ENCODE measurements at regions not wholly inside any gene's neighbourhood (a gene's known extent, or its start where the extent isn't known, plus 50 kb on each side); places are given as distances from the start of the nearest gene placed in this dataset.

- Histone ChIP-seq H2AFZ (ENCODE audit: low read depth, low read length) (no peak overlapping the region), H3K27ac (ENCODE audit: low read depth, low read length) (no peak overlapping the region), H3K36me3 (ENCODE audit: insufficient read depth, low read length) (no peaks in the 10 kb centered on the region), H3K4me3 (ENCODE audit: insufficient read depth, low read depth, low read length) (no peak overlapping the region), H3K9ac (ENCODE audit: low read length) (no peak overlapping the region), H3K79me2 (ENCODE audit: insufficient read depth, low read length) (no peaks in the 10 kb centered on the region), H3K9me3 (ENCODE audit: insufficient read depth, low read depth, low read length) (peaks cover 3% of the 10 kb centered on the region), H3K4me2 (ENCODE audit: low read length) (no peak overlapping the region), H3K27me3 (ENCODE audit: insufficient read depth, low read length) (no peaks in the 10 kb centered on the region), H4K20me1 (ENCODE audit: insufficient read depth, low read length) (no peaks in the 10 kb centered on the region), H3K4me1 (ENCODE audit: insufficient read depth, low read length) (peaks cover 7% of the 10 kb centered on the region)
- Mint-ChIP-seq H3K27ac (ENCODE audit: unreplicated experiment) (no peak overlapping the region), H3K36me3 (ENCODE audit: low read depth, unreplicated experiment) (no peaks in the 10 kb centered on the region), H3K27me3 (ENCODE audit: low read depth, unreplicated experiment) (no peaks in the 10 kb centered on the region), H3K4me1 (ENCODE audit: low read depth, unreplicated experiment) (peaks cover 2% of the 10 kb centered on the region), H3K9me3 (ENCODE audit: unreplicated experiment) (peaks cover 7% of the 10 kb centered on the region), H3K4me3 (ENCODE audit: unreplicated experiment) (no peak overlapping the region)
- DNase-seq (ENCODE audit: low read depth) (peak; percentile 43), FAIRE-seq (peak; percentile 60)
- TF ChIP-seq CTCF (IDR thresholded peaks at IDR 0.05; ENCODE audit: insufficient read depth, low read depth, low read length) (no peak), EZH2 (IDR thresholded peaks at IDR 0.05; ENCODE audit: insufficient read depth, low read length) (no peak)
Observed at GRCh38 chr10:35789996-35790395, 147.9 kb upstream of the FZD8 start.

GRCh38 chr10:35784751-35785150 lies 142.7 kb upstream of the FZD8 start:
- H3K27ac ChIP-seq (ENCODE audit: low read depth, low read length), result no peak overlapping the region
- no peaks in the 10 kb centered on the region for H3K27me3 ChIP-seq (ENCODE audit: insufficient read depth, low read length)
- no peaks in the 10 kb centered on the region for H3K27me3 Mint-ChIP-seq (ENCODE audit: low read depth, unreplicated experiment)
- H3K27ac Mint-ChIP-seq (ENCODE audit: unreplicated experiment), result no peak overlapping the region
- H3K36me3 ChIP-seq (ENCODE audit: insufficient read depth, low read length), result no peaks in the 10 kb centered on the region
- peaks cover 12% of the 10 kb centered on the region for H3K4me1 ChIP-seq (ENCODE audit: insufficient read depth, low read length)
- DNase-seq (ENCODE audit: low read depth), result no peak
- no peak for TF ChIP-seq EZH2 (IDR thresholded peaks at IDR 0.05; ENCODE audit: insufficient read depth, low read length)
- no peak for TF ChIP-seq CTCF (IDR thresholded peaks at IDR 0.05; ENCODE audit: insufficient read depth, low read depth, low read length)
- no peak overlapping the region for H3K9ac ChIP-seq (ENCODE audit: low read length)
- H3K4me2 ChIP-seq (ENCODE audit: low read length), result no peak overlapping the region
- peaks cover 11% of the 10 kb centered on the region for H3K4me1 Mint-ChIP-seq (ENCODE audit: low read depth, unreplicated experiment)
- no peak overlapping the region for H3K4me3 ChIP-seq (ENCODE audit: insufficient read depth, low read depth, low read length)
- H3K36me3 Mint-ChIP-seq (ENCODE audit: low read depth, unreplicated experiment), result no peaks in the 10 kb centered on the region
- H3K9me3 ChIP-seq (ENCODE audit: insufficient read depth, low read depth, low read length), result peaks cover 3% of the 10 kb centered on the region
- H3K4me3 Mint-ChIP-seq (ENCODE audit: unreplicated experiment), result no peak overlapping the region
- H3K9me3 Mint-ChIP-seq (ENCODE audit: unreplicated experiment), result peaks cover 7% of the 10 kb centered on the region
- no peaks in the 10 kb centered on the region for H3K79me2 ChIP-seq (ENCODE audit: insufficient read depth, low read length)
- FAIRE-seq, result no peak
- no peak overlapping the region for H2AFZ ChIP-seq (ENCODE audit: low read depth, low read length)
- H4K20me1 ChIP-seq (ENCODE audit: insufficient read depth, low read length), result no peaks in the 10 kb centered on the region

GRCh38 chr10:35783305-35783838 lies 141.3 kb upstream of the FZD8 start:
- TF ChIP-seq CTCF (IDR thresholded peaks at IDR 0.05; ENCODE audit: insufficient read depth, low read depth, low read length) (no peak), EZH2 (IDR thresholded peaks at IDR 0.05; ENCODE audit: insufficient read depth, low read length) (no peak)
- Mint-ChIP-seq H3K27ac (ENCODE audit: unreplicated experiment) (no peak overlapping the region), H3K9me3 (ENCODE audit: unreplicated experiment) (peaks cover 4% of the 10 kb centered on the region), H3K27me3 (ENCODE audit: low read depth, unreplicated experiment) (no peaks in the 10 kb centered on the region), H3K4me1 (ENCODE audit: low read depth, unreplicated experiment) (peaks cover 11% of the 10 kb centered on the region), H3K36me3 (ENCODE audit: low read depth, unreplicated experiment) (no peaks in the 10 kb centered on the region), H3K4me3 (ENCODE audit: unreplicated experiment) (no peak overlapping the region)
- H3K4me1 ChIP-seq (ENCODE audit: insufficient read depth, low read length), result peaks cover 9% of the 10 kb centered on the region
- no peaks in the 10 kb centered on the region for H4K20me1 ChIP-seq (ENCODE audit: insufficient read depth, low read length)
- no peaks in the 10 kb centered on the region for H3K36me3 ChIP-seq (ENCODE audit: insufficient read depth, low read length)
- no peaks in the 10 kb centered on the region for H3K27me3 ChIP-seq (ENCODE audit: insufficient read depth, low read length)
- FAIRE-seq (peak; percentile 58), DNase-seq (ENCODE audit: low read depth) (peak; percentile 43)
- peak overlapping the region; percentile 16 for H3K27ac ChIP-seq (ENCODE audit: low read depth, low read length)
- no peak overlapping the region for H3K4me3 ChIP-seq (ENCODE audit: insufficient read depth, low read depth, low read length)
- no peak overlapping the region for H2AFZ ChIP-seq (ENCODE audit: low read depth, low read length)
- H3K9me3 ChIP-seq (ENCODE audit: insufficient read depth, low read depth, low read length), result peaks cover 3% of the 10 kb centered on the region
- H3K79me2 ChIP-seq (ENCODE audit: insufficient read depth, low read length), result no peaks in the 10 kb centered on the region
- no peak overlapping the region for H3K9ac ChIP-seq (ENCODE audit: low read length)
- peak overlapping the region; percentile 64 for H3K4me2 ChIP-seq (ENCODE audit: low read length)

All from astrocyte (in vitro differentiated cells and primary cell).